ENCODE measurements at regions not wholly inside any gene's neighbourhood (a gene's known extent, or its start where the extent isn't known, plus 50 kb on each side); places are given as distances from the start of the nearest gene placed in this dataset.

GRCh38 chr2:187056416-187057334 is 207.7 kb upstream of the ZSWIM2 start:
- TF ChIP-seq EP300 (IDR thresholded peaks at IDR 0.05), result no peak
- TF ChIP-seq, protein P1, sequence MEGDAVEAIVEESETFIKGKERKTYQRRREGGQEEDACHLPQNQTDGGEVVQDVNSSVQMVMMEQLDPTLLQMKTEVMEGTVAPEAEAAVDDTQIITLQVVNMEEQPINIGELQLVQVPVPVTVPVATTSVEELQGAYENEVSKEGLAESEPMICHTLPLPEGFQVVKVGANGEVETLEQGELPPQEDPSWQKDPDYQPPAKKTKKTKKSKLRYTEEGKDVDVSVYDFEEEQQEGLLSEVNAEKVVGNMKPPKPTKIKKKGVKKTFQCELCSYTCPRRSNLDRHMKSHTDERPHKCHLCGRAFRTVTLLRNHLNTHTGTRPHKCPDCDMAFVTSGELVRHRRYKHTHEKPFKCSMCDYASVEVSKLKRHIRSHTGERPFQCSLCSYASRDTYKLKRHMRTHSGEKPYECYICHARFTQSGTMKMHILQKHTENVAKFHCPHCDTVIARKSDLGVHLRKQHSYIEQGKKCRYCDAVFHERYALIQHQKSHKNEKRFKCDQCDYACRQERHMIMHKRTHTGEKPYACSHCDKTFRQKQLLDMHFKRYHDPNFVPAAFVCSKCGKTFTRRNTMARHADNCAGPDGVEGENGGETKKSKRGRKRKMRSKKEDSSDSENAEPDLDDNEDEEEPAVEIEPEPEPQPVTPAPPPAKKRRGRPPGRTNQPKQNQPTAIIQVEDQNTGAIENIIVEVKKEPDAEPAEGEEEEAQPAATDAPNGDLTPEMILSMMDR (IDR thresholded peaks at IDR 0.05), result no peak

Measured in upper lobe of left lung (tissue), 4 donors.